ENCODE measurements at regions not wholly inside any gene's neighbourhood (a gene's known extent, or its start where the extent isn't known, plus 50 kb on each side); places are given as distances from the start of the nearest gene placed in this dataset.
"Not testable (repeated sequence)": the region's sequence is repeated elsewhere in the genome, so short reads cannot be mapped to it uniquely, and the experiment has no call there.

GRCh38 chr16:22625967-22626366, 115.3 kb downstream of the NPIPB5 start:
- no peak for DNase-seq

- DNase-seq: no peak
These were observed 116.4 kb downstream of the NPIPB5 start for GRCh38 chr16:22627043-22627442.

DNA sequence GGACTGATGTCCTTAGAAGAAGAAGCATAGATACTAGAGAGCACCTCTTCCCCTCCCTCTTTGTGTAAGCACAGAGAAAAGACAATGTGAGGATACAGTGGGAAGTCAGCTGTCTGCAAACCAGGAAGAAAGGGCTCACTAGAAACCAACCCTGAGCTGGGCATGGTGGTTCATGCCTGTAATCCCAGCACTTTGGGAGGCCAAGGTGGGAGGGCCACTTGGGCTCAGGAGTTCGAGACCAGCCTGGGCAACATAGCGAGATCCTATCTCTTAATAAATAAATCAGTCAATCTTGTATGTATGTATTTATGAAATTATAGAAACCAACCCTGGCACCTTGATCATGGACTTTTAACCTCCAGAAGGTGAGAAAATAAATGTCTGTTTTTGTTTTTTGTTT, 118.3 kb downstream of the NPIPB5 start:
- no peak for DNase-seq

- DNase-seq: no peak
These were observed 119.6 kb downstream of the NPIPB5 start for GRCh38 chr16:22630242-22630641.

DNA sequence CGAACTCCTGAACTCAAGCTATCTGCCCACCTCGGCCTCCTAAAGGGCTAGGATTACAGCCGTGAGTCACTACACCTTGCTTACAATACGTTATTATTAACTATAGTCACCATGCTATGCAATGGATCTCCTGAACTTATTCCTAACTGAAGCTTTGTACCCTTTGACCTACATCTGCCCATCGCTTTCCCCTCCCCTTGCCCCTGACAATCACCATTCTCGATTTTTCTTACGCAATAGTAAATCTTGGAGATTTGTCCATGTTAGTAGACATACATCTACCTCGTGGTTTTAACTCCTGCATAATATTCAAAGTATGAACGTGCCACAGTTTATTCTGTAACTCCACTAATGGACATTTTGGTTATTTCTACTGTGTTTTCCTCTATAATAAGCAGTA, 120.6 kb downstream of the NPIPB5 start:
- no peak for DNase-seq

- DNase-seq: no peak
These were observed 121.9 kb downstream of the NPIPB5 start for GRCh38 chr16:22632606-22633005.

GRCh38 chr16:22633280-22633679, 122.6 kb downstream of the NPIPB5 start:
- DNase-seq: no peak

GRCh38 chr16:22633799-22634198, 123.1 kb downstream of the NPIPB5 start:
- no peak for DNase-seq

DNA sequence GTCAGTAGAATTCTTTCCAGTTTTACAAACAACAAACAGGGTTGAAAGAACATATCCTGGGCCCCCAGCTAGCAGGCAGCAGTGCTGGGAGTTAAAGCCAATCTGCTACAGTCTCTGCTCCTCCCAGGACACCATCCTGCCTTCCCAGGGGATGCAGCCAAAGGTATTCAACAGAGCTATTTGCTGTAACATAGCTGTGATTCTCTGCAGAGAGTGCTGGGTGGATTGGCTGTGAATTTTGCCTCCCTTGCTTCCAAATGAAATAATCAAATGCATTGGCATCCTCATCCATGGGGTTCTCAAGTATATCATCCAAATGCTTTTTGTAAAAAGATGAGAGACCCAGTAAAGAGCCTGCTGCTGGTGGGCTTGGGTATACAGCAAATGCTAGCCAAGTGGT, 124.3 kb downstream of the NPIPB5 start:
- no peak for DNase-seq

DNA sequence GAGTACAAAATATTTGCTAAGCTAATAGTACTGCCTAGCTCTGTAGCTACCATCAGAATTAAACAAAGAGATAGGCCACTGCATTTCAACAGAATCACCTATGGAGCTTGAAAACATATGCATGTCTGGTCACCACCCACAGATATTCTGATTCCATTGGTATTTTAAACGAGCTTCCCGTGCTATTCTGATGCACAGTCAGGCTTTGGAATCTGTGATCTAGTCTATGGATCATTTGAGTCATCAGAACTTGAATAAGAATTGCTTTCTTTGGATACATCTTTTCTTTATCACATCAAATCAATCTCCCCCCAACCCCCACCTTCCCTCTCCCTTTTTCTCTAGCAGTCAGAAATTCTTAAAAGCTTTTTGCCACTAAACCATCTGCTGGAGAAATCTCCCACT, 124.7 kb downstream of the NPIPB5 start:
- no peak for DNase-seq

DNA sequence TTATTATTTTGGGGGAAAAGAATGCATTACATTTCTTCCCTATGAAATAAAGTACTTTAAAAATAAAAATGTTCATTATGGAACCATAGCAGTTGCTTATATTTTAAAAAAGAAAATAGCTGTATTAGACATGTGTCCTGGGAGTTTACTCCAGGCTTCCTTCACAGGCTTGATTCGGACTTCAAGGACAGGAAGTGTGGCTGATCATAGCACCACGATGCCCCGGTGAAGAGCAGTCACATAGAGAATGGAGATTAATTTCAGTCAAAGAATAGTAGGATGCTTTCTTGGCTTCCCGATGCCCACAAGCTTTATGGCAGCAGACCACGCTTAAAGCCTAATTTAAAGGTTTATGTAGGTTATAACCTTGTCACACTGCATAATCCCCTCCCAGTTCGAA, 125.1 kb downstream of the NPIPB5 start:
- DNase-seq: no peak

- DNase-seq: no peak
These were observed 127.9 kb downstream of the NPIPB5 start for GRCh38 chr16:22638393-22639206.

- peak; percentile 8 for DNase-seq
These were observed 130.5 kb downstream of the NPIPB5 start for GRCh38 chr16:22641131-22641628.

- DNase-seq: no peak
These were observed 131.9 kb downstream of the NPIPB5 start for GRCh38 chr16:22642416-22643088.

- DNase-seq: not testable (repeated sequence)
These were observed 132.5 kb downstream of the NPIPB5 start for GRCh38 chr16:22643203-22643602.

GRCh38 chr16:22643886-22644285, 133.2 kb downstream of the NPIPB5 start:
- no peak for DNase-seq

- DNase-seq: no peak
These were observed 135.2 kb downstream of the NPIPB5 start for GRCh38 chr16:22645868-22646267.

DNA sequence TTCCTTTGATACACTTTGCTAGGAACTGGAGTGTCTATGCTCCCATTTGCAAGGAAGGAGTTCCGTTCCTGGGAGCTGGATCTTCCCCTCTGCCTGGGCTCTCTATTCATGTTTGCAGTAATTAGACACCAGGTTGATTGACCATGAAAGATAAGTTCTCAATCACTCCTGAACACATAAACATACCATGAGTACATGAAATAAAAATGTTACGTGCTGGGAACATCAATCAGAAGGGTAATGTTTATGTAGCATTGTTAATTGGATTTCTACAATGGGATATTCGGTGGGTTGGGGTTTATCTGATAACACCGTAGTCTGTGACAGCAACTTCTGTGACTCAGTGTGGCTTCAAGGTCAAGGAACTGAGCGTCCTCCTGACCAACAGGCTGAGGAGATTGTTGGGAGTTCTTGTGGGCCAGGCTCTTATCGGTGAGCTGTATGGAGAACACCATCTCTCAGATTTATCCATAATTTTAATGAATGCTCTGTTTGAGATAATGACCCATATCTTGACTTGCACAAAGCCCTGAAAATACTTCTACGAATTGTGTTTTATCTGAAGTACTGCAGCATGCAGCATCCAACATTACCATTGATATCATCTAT, 136.4 kb downstream of the NPIPB5 start:
- DNase-seq: no peak

DNA sequence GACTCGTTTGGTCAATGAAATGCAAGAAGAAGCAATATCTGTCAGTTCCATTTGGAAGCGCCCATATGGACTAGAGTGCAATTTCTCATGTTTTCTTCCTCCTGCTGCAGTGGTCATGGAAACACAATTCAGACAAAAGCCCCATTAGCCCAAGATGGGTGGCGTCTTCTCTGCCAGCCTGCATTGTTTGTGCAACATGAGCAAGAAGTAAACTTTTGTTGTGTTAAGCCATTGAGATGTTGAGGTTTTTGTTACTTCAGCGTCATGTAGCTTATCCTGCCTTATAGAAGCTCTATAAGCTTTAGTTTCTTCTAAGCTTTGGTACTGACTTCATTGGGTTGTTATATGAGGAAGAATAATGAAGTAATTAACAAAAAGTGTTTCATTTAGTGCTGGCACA, 137.4 kb downstream of the NPIPB5 start:
- no peak for DNase-seq

DNA sequence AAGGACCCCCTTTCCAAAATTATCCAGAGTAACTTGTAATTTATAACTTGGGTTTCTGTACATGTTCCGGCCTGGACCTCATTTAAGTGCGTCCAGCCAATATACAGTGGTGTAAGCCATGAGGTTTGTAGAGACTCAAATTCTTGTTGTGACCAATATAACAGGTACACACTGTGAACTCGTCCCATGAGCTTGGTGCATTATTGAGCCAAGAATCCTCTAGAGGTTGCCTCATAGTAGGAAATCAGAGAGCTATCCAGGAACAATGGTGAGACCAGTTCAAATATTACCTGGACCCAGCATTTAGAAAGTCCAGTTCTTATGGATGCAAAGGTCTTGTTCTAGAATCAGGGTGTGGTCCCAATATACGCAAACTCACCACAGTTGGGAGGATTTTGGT, 138.2 kb downstream of the NPIPB5 start:
- DNase-seq: no peak

DNA sequence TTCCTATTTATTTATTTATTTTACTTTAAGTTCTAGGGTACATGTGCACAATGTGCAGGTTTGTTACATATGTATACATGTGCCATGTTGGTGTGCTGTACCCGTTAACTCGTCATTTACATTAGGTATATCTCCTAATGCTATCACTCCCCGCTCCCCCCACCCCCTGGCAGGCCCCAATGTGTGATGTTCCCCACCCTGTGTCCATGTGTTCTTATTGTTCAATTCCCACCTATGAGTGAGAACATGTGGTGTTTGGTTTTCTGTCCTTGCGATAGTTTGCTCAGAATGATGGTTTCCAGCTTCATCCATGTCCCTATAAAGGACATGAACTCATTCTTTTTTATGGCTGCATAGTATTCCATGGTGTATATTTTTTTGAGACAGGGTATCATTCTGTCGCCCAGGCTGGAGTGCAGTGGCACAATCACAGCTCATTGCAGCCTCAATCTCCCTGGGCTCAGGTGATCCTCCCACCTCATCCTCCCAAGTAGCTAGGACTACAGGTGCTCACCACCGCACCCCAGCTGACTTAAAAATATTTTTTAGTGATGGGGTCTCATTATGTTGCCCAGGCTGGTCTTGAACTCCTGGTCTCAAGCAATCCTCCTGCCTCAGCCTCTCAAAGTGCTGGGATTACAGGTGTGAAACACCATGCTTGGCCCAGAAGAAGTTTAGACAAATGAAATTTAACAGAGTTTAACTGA, 140.6 kb downstream of the NPIPB5 start:
- DNase-seq: not testable (repeated sequence)

DNA sequence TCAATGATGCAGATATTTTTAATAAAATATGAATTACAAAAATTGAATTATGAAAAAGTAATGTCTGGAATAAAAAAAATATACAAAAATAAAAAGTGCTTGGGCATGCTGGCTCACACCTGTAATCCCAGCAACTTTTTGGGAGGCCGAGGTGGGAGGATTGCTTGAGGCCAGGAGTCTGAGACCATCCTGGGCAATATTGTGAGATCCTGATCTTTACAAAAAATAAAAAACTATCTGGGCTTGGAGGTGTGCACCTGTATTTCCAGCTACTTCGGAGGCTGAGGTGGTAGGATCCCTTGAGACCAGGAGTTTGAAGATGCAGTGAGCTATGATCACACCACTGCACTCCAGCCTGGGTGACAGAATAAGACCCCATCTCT, 141.8 kb downstream of the NPIPB5 start:
- DNase-seq: no peak

Measured in muscle of arm (tissue), 1 donor.